PC-9 (cell line): ENCODE measurements at regions not wholly inside any gene's neighbourhood (a gene's known extent, or its start where the extent isn't known, plus 50 kb on each side); places are given as distances from the start of the nearest gene placed in this dataset.
"Not testable (repeated sequence)": the region's sequence is repeated elsewhere in the genome, so short reads cannot be mapped to it uniquely, and the experiment has no call there.

Experiments
- CTCF ChIP-seq: fragments of 200-600 bp; sonication (generic); conservative IDR thresholded peaks from 2 replicates; pipeline ENCODE4 v1.6.1; 2017; ENCODE audit warnings: mixed run types, antibody characterized with exemption, mild to moderate bottlenecking, moderate library complexity
- EZH2 ChIP-seq: fragments of 200-600 bp; sonication (generic); IDR thresholded peaks from 2 replicates; pipeline ENCODE4 v1.8.0; 2017; ENCODE audit warnings: antibody characterized with exemption, low read depth

- not testable (repeated sequence) for TF ChIP-seq EZH2, CTCF
These were observed 1268.1 kb downstream of the FOXD4L5 start for GRCh38 chr9:64016845-64017406.
